ENCODE measurements at regions not wholly inside any gene's neighbourhood (a gene's known extent, or its start where the extent isn't known, plus 50 kb on each side); places are given as distances from the start of the nearest gene placed in this dataset.

GRCh38 chr21:38887062-38887686 lies 81.4 kb downstream of the ETS2 start:
- TF ChIP-seq EZH2phosphoT487 (IDR thresholded peaks at IDR 0.05; ENCODE audit: borderline replicate concordance, low read length) (no peak), CTCF (conservative IDR thresholded peaks at IDR 0.05; ENCODE audit: low read depth, low read length) (no peak), EZH2 (IDR thresholded peaks at IDR 0.05; ENCODE audit: low read length, unreplicated experiment) (no peak)
- Histone ChIP-seq H3K4me1 (ENCODE audit: insufficient read depth, low read length) (no peaks in the 10 kb centered on the region), H3K9me3 (ENCODE audit: low read length) (peaks cover 22% of the 10 kb centered on the region), H3K27ac (ENCODE audit: low read length) (no peak overlapping the region), H3K9ac (ENCODE audit: low read length) (no peak overlapping the region), H3K79me2 (ENCODE audit: low read length) (no peaks in the 10 kb centered on the region), H3K27me3 (ENCODE audit: low read length) (no peaks in the 10 kb centered on the region), H3K36me3 (ENCODE audit: low read depth, low read length) (peaks cover 4% of the 10 kb centered on the region; the same call in 1 of the 2 replicates), H3K4me2 (ENCODE audit: low read length) (no peak overlapping the region), H3K4me3 (ENCODE audit: low read length) (no peak overlapping the region), H4K20me1 (ENCODE audit: low read length) (no peaks in the 10 kb centered on the region), H2AFZ (ENCODE audit: low read length) (no peak overlapping the region), H3F3A (ENCODE audit: low read length, unreplicated experiment) (no peaks in the 10 kb centered on the region), H3K9me2 (replicated peaks; ENCODE audit: low read length) (no peaks in the 10 kb centered on the region)
- DNase-seq (no peak), ATAC-seq (no peak)
- BruUV-seq (replicated peaks), result no TSS peak
- intact Hi-C loops (cut with micrococcal nuclease), result no loop called here
- ChIA-PET POLR2A (ENCODE audit: unreplicated experiment) (no interaction called here), CTCF (no interaction called here)

- H3K4me3 ChIP-seq (ENCODE audit: low read length), result no peak overlapping the region
- intact Hi-C loops (cut with micrococcal nuclease), result no loop called here
- no peak overlapping the region for H3K4me2 ChIP-seq (ENCODE audit: low read length)
- H3F3A ChIP-seq (ENCODE audit: low read length, unreplicated experiment), result no peaks in the 10 kb centered on the region
- no peaks in the 10 kb centered on the region for H4K20me1 ChIP-seq (ENCODE audit: low read length)
- no peak overlapping the region for H3K9ac ChIP-seq (ENCODE audit: low read length)
- H3K27me3 ChIP-seq (ENCODE audit: low read length), result no peaks in the 10 kb centered on the region
- TF ChIP-seq EZH2 (IDR thresholded peaks at IDR 0.05; ENCODE audit: low read length, unreplicated experiment) (no peak), CTCF (conservative IDR thresholded peaks at IDR 0.05; ENCODE audit: low read depth, low read length) (no peak), EZH2phosphoT487 (IDR thresholded peaks at IDR 0.05; ENCODE audit: borderline replicate concordance, low read length) (no peak)
- H3K27ac ChIP-seq (ENCODE audit: low read length), result no peak overlapping the region
- CTCF ChIA-PET, result no interaction called here
- no peaks in the 10 kb centered on the region for H3K79me2 ChIP-seq (ENCODE audit: low read length)
- ATAC-seq, result no peak
- peaks cover 22% of the 10 kb centered on the region for H3K9me3 ChIP-seq (ENCODE audit: low read length)
- no peaks in the 10 kb centered on the region for H3K9me2 ChIP-seq (replicated peaks; ENCODE audit: low read length)
- H2AFZ ChIP-seq (ENCODE audit: low read length), result no peak overlapping the region
- POLR2A ChIA-PET (ENCODE audit: unreplicated experiment), result no interaction called here
- H3K4me1 ChIP-seq (ENCODE audit: insufficient read depth, low read length), result peaks cover 5% of the 10 kb centered on the region; the same call in 1 of the 2 replicates
- BruUV-seq (replicated peaks), result no TSS peak
- DNase-seq, result no peak
- peaks cover 4% of the 10 kb centered on the region; the same call in 1 of the 2 replicates for H3K36me3 ChIP-seq (ENCODE audit: low read depth, low read length)
These were observed 80.2 kb downstream of the ETS2 start for GRCh38 chr21:38885909-38886308.

- no peak overlapping the region for H3K9ac ChIP-seq (ENCODE audit: low read length)
- no peaks in the 10 kb centered on the region for H3F3A ChIP-seq (ENCODE audit: low read length, unreplicated experiment)
- H2AFZ ChIP-seq (ENCODE audit: low read length), result no peak overlapping the region
- POLR2A ChIA-PET (ENCODE audit: unreplicated experiment), result no interaction called here
- no peaks in the 10 kb centered on the region for H3K79me2 ChIP-seq (ENCODE audit: low read length)
- peaks cover 22% of the 10 kb centered on the region for H3K9me3 ChIP-seq (ENCODE audit: low read length)
- no peaks in the 10 kb centered on the region for H4K20me1 ChIP-seq (ENCODE audit: low read length)
- CTCF ChIA-PET, result no interaction called here
- H3K27ac ChIP-seq (ENCODE audit: low read length), result no peak overlapping the region
- no peak overlapping the region for H3K4me2 ChIP-seq (ENCODE audit: low read length)
- peaks cover 4% of the 10 kb centered on the region; the same call in 1 of the 2 replicates for H3K36me3 ChIP-seq (ENCODE audit: low read depth, low read length)
- DNase-seq, result no peak
- intact Hi-C loops (cut with micrococcal nuclease), result no loop called here
- no peaks in the 10 kb centered on the region for H3K9me2 ChIP-seq (replicated peaks; ENCODE audit: low read length)
- ATAC-seq, result no peak
- H3K4me3 ChIP-seq (ENCODE audit: low read length), result no peak overlapping the region
- no peaks in the 10 kb centered on the region for H3K27me3 ChIP-seq (ENCODE audit: low read length)
- TF ChIP-seq EZH2phosphoT487 (IDR thresholded peaks at IDR 0.05; ENCODE audit: borderline replicate concordance, low read length) (no peak), EZH2 (IDR thresholded peaks at IDR 0.05; ENCODE audit: low read length, unreplicated experiment) (no peak), CTCF (conservative IDR thresholded peaks at IDR 0.05; ENCODE audit: low read depth, low read length) (no peak)
- H3K4me1 ChIP-seq (ENCODE audit: insufficient read depth, low read length), result peaks cover 7% of the 10 kb centered on the region; the same call in 1 of the 2 replicates
- BruUV-seq (replicated peaks), result no TSS peak
These were observed 78.7 kb downstream of the ETS2 start for GRCh38 chr21:38884440-38884839.
